K562 (cell line): ENCODE measurements at regions not wholly inside any gene's neighbourhood (a gene's known extent, or its start where the extent isn't known, plus 50 kb on each side); places are given as distances from the start of the nearest gene placed in this dataset.

Experiments used
- ATAC-seq: fragments of 200-7000 bp; cut with Tn5 transposase; 3 replicates; pipeline ENCODE4 v1.9.1; 2020; ENCODE audit warnings: moderate library complexity
- BruUV-seq: library from RNA; stranded (reverse); fragments of 400-500 nt; replicated peaks from 2 replicates; lab custom pipeline; 2021; lab: Mats Ljungman, UMichigan
- CTCF ChIA-PET: fragments of 300-600 bp; formaldehyde crosslinking; extraction: SDS; loops from one replicate; lab custom pipeline; 2021; ENCODE audit warnings: low intra/inter-chr PET ratio; lab: Yijun Ruan, JAX
- POLR2A ChIA-PET: fragments of 300-600, 350-650 bp; sonication (Branson Sonifier 250); formaldehyde crosslinking; extraction: SDS; loops from one replicate; lab custom pipeline; 2021; ENCODE audit warnings: antibody characterized with exemption, inconsistent platforms; lab: Yijun Ruan, JAX
- DNase-seq, 4 experiments: peaks; one replicate each; pipeline versions ENCODE4 v3.0.0 to v3.0.0-alpha.2; 2011 to 2018; ENCODE audit warnings: low spot score in 3 of 4, mixed read lengths in 3 of 4; ENCODE audit errors: extremely low read depth in 1 of 4
- FAIRE-seq: peaks from 2 replicates; lab custom pipeline; 2011; peaks lifted over from hg19 to GRCh38; lab: Jason Lieb, UNC
- H2AFZ ChIP-seq: 2 replicates; pipeline ENCODE4 v1.6.0; 2011; ENCODE audit warnings: low read depth, low read length, control low read depth, inconsistent platforms
- H3K27ac ChIP-seq: fragments of 200-600 bp; 3 replicates; pipeline ENCODE4 v1.8.0; 2011; ENCODE audit warnings: low read depth, mild to moderate bottlenecking, control low read depth, inconsistent platforms, low read length, moderate library complexity, mixed read lengths; ENCODE audit errors: extremely low read depth
- H3K27me3 ChIP-seq, 2 experiments: fragments of 300-600 bp in 1 of 2; 2 replicates in 1 of 2; 3 replicates in 1 of 2; pipeline versions ENCODE4 v1.6.0 to v1.8.0; 2011; ENCODE audit warnings: inconsistent platforms in 2 of 2, low read length in 2 of 2, mild to moderate bottlenecking in 1 of 2, mixed read lengths in 1 of 2, moderate library complexity in 1 of 2; ENCODE audit not compliant: control insufficient read depth in 2 of 2, insufficient read depth in 2 of 2
- H3K36me3 ChIP-seq: fragments of 300-600 bp; 3 replicates; pipeline ENCODE4 v1.8.0; 2011; ENCODE audit warnings: mild to moderate bottlenecking, low read length, inconsistent platforms; ENCODE audit not compliant: control insufficient read depth, insufficient read depth
- H3K4me1 ChIP-seq, 2 experiments: fragments of 200-600 bp in 1 of 2; replicated peaks in 1 of 2; 2 replicates in 1 of 2; 3 replicates in 1 of 2; pipeline versions ENCODE4 v1.5.1 to v1.8.0; 2011; ENCODE audit warnings: inconsistent platforms in 2 of 2, low read length in 2 of 2, mild to moderate bottlenecking in 1 of 2, mixed read lengths in 1 of 2, moderate library complexity in 1 of 2; ENCODE audit not compliant: control insufficient read depth in 2 of 2, insufficient read depth in 2 of 2
- H3K4me2 ChIP-seq: 2 replicates; pipeline ENCODE4 v1.6.1; 2011; ENCODE audit warnings: low read length, control low read depth, inconsistent platforms, mixed read lengths; ENCODE audit not compliant: insufficient read depth
- H3K4me3 ChIP-seq: fragments of 200-600 bp; sonication (generic), shearing (Covaris generic); 2 replicates; pipeline ENCODE4 v1.5.1; 2016; ENCODE audit warnings: control low read depth, inconsistent platforms
- H3K79me2 ChIP-seq: fragments of 200-600 bp; 3 replicates; pipeline ENCODE4 v1.8.0; 2011; ENCODE audit warnings: low read length, inconsistent platforms; ENCODE audit not compliant: control insufficient read depth, insufficient read depth
- H3K9ac ChIP-seq, 2 experiments: 2 replicates each; pipeline versions ENCODE4 v1.6.0 to v1.6.1; 2011; ENCODE audit warnings: low read depth in 2 of 2, low read length in 2 of 2, control low read depth in 1 of 2, inconsistent platforms in 1 of 2, mild to moderate bottlenecking in 1 of 2, mixed read lengths in 1 of 2; ENCODE audit not compliant: insufficient read depth in 1 of 2
- H3K9me1 ChIP-seq: one replicate; pipeline ENCODE4 v1.6.0; 2011; ENCODE audit warnings: inconsistent platforms, mild to moderate bottlenecking, low read length, moderate library complexity; ENCODE audit not compliant: control insufficient read depth, insufficient read depth
- H3K9me3 ChIP-seq: replicated peaks from 2 replicates; pipeline ENCODE4 v1.5.1; 2011; ENCODE audit warnings: low read depth, low read length, inconsistent platforms; ENCODE audit not compliant: control insufficient read depth, insufficient read depth
- H4K20me1 ChIP-seq: replicated peaks from 2 replicates; pipeline ENCODE4 v1.6.1; 2011; ENCODE audit warnings: low read length, inconsistent platforms, mixed read lengths; ENCODE audit not compliant: control insufficient read depth, insufficient read depth
- CREBBP ChIP-seq: IDR thresholded peaks from one replicate; pipeline ENCODE4 v1.6.1; 2012; ENCODE audit warnings: low read depth, mild to moderate bottlenecking, control low read depth, inconsistent platforms, low read length
- HMG20B ChIP-seq: fragments of 250-450 bp; sonication (Bioruptor Pico); IDR thresholded peaks from 2 replicates; pipeline ENCODE4 v1.5.0; 2021; ENCODE audit warnings: mild to moderate bottlenecking
- ILK ChIP-seq: fragments of 450-650 bp; IDR thresholded peaks from 2 replicates; pipeline ENCODE4 v1.6.1; 2016; ENCODE audit warnings: missing genetic modification characterization, low read depth, mild to moderate bottlenecking, missing compliant biosample characterization, moderate library complexity, borderline replicate concordance
- MECOM ChIP-seq: fragments of 250-450 bp; sonication (Bioruptor Pico); IDR thresholded peaks from 2 replicates; pipeline ENCODE4 v1.8.0; 2022; ENCODE audit warnings: inconsistent platforms
- MTF1 ChIP-seq: fragments of 250-450 bp; sonication (Bioruptor Pico); IDR thresholded peaks from 2 replicates; pipeline ENCODE4 v1.9.0; 2021; ENCODE audit warnings: moderate library complexity, mild to moderate bottlenecking, inconsistent platforms, borderline replicate concordance
- NUFIP1 ChIP-seq: fragments of 450-650 bp; IDR thresholded peaks from 2 replicates; pipeline ENCODE4 v1.6.1; 2018; ENCODE audit not compliant: partially characterized antibody
- POLR2G ChIP-seq: fragments of 200-400 bp; formaldehyde crosslinking; IDR thresholded peaks from 2 replicates; pipeline ENCODE4 v1.6.1; 2017; ENCODE audit warnings: low read depth, mild to moderate bottlenecking, antibody characterized with exemption, low read length, moderate library complexity
- TAF15 ChIP-seq: fragments of 200-400 bp; formaldehyde crosslinking; IDR thresholded peaks from 2 replicates; pipeline ENCODE4 v1.6.1; 2017; ENCODE audit warnings: mild to moderate bottlenecking, low read depth, low read length, moderate library complexity
- TCF7L2 ChIP-seq: fragments of 150-350 bp; IDR thresholded peaks from 2 replicates; pipeline ENCODE4 v1.6.1; 2016; ENCODE audit warnings: low read depth, mild to moderate bottlenecking, low read length, moderate library complexity
- ZEB2 ChIP-seq: fragments of 450-650 bp; IDR thresholded peaks from 2 replicates; pipeline ENCODE4 v1.6.1; 2016
- ZNF699 ChIP-seq: fragments of 250-450 bp; sonication (Bioruptor Pico); IDR thresholded peaks from 2 replicates; pipeline ENCODE4 v1.8.0; 2021; ENCODE audit warnings: mild to moderate bottlenecking, moderate library complexity; ENCODE audit not compliant: insufficient replicate concordance
- WGBS: fragments of 100-300 bp; shearing (Covaris generic); methylation state at CpG from one replicate; pipeline ENCODE4 v1.1.6; 2016; ENCODE audit warnings: low coverage, mixed read lengths; ENCODE audit not compliant: insufficient coverage; ENCODE audit errors: missing lambda C conversion rate; 5-methylcytosine and 5-hydroxymethylcytosine counted together
- in situ Hi-C: fragments of 300-500 bp; cut with MboI; formaldehyde crosslinking; loops from 4 replicates; pipeline ENCODE4 v1.15.0; 2018; ENCODE audit warnings: inconsistent platforms, mixed read lengths
- intact Hi-C: fragments of 100-400 bp; cut with micrococcal nuclease; formaldehyde crosslinking; loops from 2 replicates; pipeline ENCODE4 v1.14.2; 2022
- TF ChIP-seq, protein P1 (sequence below): fragments of 200-800 bp; sonication (Bioruptor generic); IDR thresholded peaks from 2 replicates; pipeline ENCODE4 v1.6.1; 2017; ENCODE audit warnings: missing genetic modification characterization, missing compliant biosample characterization
- TF ChIP-seq, protein P2 (sequence below): sonication (generic); formaldehyde crosslinking; IDR thresholded peaks from 2 replicates; pipeline ENCODE4 v1.9.0; 2022; ENCODE audit warnings: mild to moderate bottlenecking, missing genetic modification reagents
- TF ChIP-seq, protein P3 (sequence below): fragments of 450-650 bp; formaldehyde crosslinking; IDR thresholded peaks from 2 replicates; pipeline ENCODE4 v1.4.0; 2022; ENCODE audit warnings: missing genetic modification characterization
- TF ChIP-seq, protein P4 (sequence below): fragments of 250-450 bp; sonication (Bioruptor Pico); IDR thresholded peaks from 2 replicates; pipeline ENCODE4 v1.5.0; 2021; ENCODE audit warnings: mild to moderate bottlenecking, moderate library complexity
- TF ChIP-seq, protein P5 (sequence below): fragments of 250-450 bp; sonication (Bioruptor Pico); IDR thresholded peaks from 2 replicates; pipeline ENCODE4 v1.4.0; 2020; ENCODE audit warnings: mild to moderate bottlenecking

DNA sequence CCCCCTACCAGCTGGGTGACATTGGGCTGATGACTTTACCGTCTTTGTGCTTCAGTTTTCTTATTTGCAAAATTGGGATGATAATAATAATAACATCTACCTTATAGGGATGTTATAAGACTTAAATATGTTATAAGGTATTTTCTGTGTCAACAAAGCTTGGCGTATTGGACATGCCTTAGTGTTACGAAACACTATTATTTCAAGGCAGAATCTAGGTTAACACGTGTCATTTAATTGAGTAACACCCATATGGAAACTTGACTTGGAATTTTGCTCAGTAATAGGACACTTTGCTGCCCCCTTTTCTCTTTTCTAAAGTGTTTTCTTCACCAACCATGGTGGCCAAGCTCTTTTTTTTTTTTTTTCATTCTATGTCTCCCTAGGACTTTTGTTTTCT is 294.2 kb upstream of the SALL1 start:
- ATAC-seq, result no peak
- no peak overlapping the region for H3K9ac ChIP-seq
- H3K79me2 ChIP-seq, result no peaks in the 10 kb centered on the region
- no peak for DNase-seq
- ChIA-PET CTCF (no interaction called here), POLR2A (no interaction called here)
- in situ Hi-C loops (no loop called here), intact Hi-C loops (no loop called here)
- no peak overlapping the region for H3K27ac ChIP-seq
- no peaks in the 10 kb centered on the region for H3K4me1 ChIP-seq
- no peaks in the 10 kb centered on the region for H4K20me1 ChIP-seq
- H2AFZ ChIP-seq, result no peak overlapping the region
- H3K4me3 ChIP-seq, result no peak overlapping the region
- H3K36me3 ChIP-seq, result no peaks in the 10 kb centered on the region
- H3K9me3 ChIP-seq, result no peaks in the 10 kb centered on the region
- WGBS, result 0% methylated on average over 4 of the region's 4 CpGs
- no peak overlapping the region for H3K4me2 ChIP-seq
- FAIRE-seq, result no peak
- no peaks in the 10 kb centered on the region for H3K9me1 ChIP-seq
- H3K27me3 ChIP-seq, result no peaks in the 10 kb centered on the region
- no TSS peak for BruUV-seq
- TF ChIP-seq, protein P1, sequence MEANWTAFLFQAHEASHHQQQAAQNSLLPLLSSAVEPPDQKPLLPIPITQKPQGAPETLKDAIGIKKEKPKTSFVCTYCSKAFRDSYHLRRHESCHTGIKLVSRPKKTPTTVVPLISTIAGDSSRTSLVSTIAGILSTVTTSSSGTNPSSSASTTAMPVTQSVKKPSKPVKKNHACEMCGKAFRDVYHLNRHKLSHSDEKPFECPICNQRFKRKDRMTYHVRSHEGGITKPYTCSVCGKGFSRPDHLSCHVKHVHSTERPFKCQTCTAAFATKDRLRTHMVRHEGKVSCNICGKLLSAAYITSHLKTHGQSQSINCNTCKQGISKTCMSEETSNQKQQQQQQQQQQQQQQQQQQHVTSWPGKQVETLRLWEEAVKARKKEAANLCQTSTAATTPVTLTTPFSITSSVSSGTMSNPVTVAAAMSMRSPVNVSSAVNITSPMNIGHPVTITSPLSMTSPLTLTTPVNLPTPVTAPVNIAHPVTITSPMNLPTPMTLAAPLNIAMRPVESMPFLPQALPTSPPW (CRISPR knock-in tag), result no peak
- no peak for TF ChIP-seq NUFIP1
- no peak for TF ChIP-seq CREBBP
- TF ChIP-seq TCF7L2, result no peak
- TF ChIP-seq MTF1 (CRISPR knock-in tag), result no peak
- TF ChIP-seq POLR2G, result no peak
- TF ChIP-seq, protein P2, sequence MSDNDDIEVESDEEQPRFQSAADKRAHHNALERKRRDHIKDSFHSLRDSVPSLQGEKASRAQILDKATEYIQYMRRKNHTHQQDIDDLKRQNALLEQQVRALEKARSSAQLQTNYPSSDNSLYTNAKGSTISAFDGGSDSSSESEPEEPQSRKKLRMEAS (CRISPR knock-in tag), result no peak
- TF ChIP-seq, protein P3, sequence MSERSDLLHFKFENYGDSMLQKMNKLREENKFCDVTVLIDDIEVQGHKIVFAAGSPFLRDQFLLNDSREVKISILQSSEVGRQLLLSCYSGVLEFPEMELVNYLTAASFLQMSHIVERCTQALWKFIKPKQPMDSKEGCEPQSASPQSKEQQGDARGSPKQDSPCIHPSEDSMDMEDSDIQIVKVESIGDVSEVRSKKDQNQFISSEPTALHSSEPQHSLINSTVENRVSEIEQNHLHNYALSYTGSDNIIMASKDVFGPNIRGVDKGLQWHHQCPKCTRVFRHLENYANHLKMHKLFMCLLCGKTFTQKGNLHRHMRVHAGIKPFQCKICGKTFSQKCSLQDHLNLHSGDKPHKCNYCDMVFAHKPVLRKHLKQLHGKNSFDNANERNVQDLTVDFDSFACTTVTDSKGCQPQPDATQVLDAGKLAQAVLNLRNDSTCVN (CRISPR knock-in tag), result no peak
- TF ChIP-seq HMG20B (CRISPR knock-in tag), result no peak
- no peak for TF ChIP-seq MECOM (CRISPR knock-in tag)
- TF ChIP-seq ILK, result no peak
- TF ChIP-seq, protein P4, sequence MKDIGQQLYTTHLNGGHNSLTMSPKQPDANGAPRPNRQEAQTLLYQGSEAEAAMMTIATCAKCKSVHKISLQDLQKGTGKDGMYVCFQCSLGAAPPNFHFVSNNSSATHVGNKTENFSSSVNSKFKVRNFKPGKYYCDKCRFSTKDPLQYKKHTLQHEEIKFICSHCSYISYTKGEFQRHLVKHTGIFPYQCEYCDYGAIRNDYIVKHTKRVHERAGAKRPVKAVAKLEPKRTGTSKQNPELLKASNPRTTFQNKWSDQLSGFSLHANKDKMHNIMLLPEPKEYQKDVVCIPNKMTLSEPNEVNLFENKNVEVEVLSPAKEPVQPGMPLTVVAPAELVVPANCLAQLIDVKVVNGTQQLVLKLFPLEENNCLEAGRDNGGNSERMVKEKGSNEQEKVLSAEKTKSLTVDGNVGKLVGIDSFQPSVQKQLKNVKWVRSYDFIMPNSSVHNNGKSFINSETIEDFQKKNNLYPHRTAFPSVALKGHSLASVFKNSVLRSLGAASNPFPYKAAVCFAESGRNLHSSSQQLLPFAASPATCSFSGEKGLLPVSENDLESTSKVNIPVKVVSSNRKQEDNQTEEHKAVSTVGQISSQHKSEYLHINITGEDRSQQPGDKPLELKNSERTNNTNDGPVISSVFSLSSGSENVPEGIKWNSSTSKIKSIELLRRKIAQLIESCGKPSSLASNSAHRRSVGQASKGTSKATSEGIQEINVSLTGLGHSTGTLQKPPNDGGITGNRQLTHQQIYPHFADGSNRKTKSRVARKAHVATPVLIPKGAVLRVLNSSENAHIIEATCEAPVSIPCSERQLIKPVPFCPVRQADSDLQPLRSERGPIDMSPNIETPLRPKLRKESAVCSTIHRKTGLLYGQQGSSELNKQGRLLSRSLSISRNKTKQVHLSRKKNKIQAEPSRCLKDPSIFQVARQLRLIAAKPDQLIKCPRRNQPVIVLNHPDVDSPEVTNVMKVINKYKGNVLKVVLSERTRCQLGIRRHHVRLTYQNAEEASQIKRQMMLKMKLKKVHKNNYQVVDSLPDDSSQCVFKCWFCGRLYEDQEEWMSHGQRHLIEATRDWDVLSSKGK (CRISPR knock-in tag), result no peak
- TF ChIP-seq TAF15, result no peak
- TF ChIP-seq ZEB2, result no peak
- TF ChIP-seq, protein P5, sequence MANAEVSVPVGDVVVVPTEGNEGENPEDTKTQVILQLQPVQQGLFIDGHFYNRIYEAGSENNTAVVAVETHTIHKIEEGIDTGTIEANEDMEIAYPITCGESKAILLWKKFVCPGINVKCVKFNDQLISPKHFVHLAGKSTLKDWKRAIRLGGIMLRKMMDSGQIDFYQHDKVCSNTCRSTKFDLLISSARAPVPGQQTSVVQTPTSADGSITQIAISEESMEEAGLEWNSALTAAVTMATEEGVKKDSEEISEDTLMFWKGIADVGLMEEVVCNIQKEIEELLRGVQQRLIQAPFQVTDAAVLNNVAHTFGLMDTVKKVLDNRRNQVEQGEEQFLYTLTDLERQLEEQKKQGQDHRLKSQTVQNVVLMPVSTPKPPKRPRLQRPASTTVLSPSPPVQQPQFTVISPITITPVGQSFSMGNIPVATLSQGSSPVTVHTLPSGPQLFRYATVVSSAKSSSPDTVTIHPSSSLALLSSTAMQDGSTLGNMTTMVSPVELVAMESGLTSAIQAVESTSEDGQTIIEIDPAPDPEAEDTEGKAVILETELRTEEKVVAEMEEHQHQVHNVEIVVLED (CRISPR knock-in tag), result no peak
- no peak for TF ChIP-seq ZNF699 (CRISPR knock-in tag)
